Keratinocyte (primary cell): ENCODE measurements at regions not wholly inside any gene's neighbourhood (a gene's known extent, or its start where the extent isn't known, plus 50 kb on each side); places are given as distances from the start of the nearest gene placed in this dataset.

Experiments
- DNase-seq: peaks from one replicate; pipeline ENCODE4 v3.0.0-alpha.2; 2011; ENCODE audit warnings: low read depth, missing footprints, low spot score
- FAIRE-seq: peaks from 2 replicates; lab custom pipeline; 2011; peaks lifted over from hg19 to GRCh38; lab: Jason Lieb, UNC
- H2AFZ ChIP-seq: 2 replicates; pipeline ENCODE4 v1.6.0; 2012; ENCODE audit warnings: low read length, control low read depth, inconsistent platforms; ENCODE audit not compliant: control insufficient read depth
- H3K27ac ChIP-seq: 2 replicates; pipeline ENCODE4 v1.5.1; 2011; ENCODE audit warnings: low read length; ENCODE audit not compliant: control insufficient read depth, insufficient read depth
- H3K27me3 ChIP-seq: 3 replicates; pipeline ENCODE4 v1.6.0; 2011; ENCODE audit warnings: low read length; ENCODE audit not compliant: control insufficient read depth, insufficient read depth; ENCODE audit errors: extremely low read depth
- H3K36me3 ChIP-seq, 2 experiments: 2 replicates in 1 of 2; 3 replicates in 1 of 2; pipeline ENCODE4 v1.5.1; 2011; ENCODE audit warnings: low read length in 2 of 2, mild to moderate bottlenecking in 1 of 2; ENCODE audit not compliant: control insufficient read depth in 2 of 2, insufficient read depth in 2 of 2; ENCODE audit errors: extremely low read depth in 1 of 2
- H3K4me1 ChIP-seq: 3 replicates; pipeline ENCODE4 v1.5.1; 2011; ENCODE audit warnings: low read length; ENCODE audit not compliant: control insufficient read depth, insufficient read depth; ENCODE audit errors: extremely low read depth
- H3K4me2 ChIP-seq: 3 replicates; pipeline ENCODE4 v1.6.0; 2011; ENCODE audit warnings: low read depth, low read length; ENCODE audit not compliant: control insufficient read depth, insufficient read depth; ENCODE audit errors: extremely low read depth
- H3K4me3 ChIP-seq, 3 experiments: fragments of 200-600 bp in 1 of 3; sonication (generic) in 1 of 3; 2 replicates in 2 of 3; 3 replicates in 1 of 3; pipeline ENCODE4 v1.5.1; 2011 to 2016; ENCODE audit warnings: low read length in 3 of 3, mild to moderate bottlenecking in 3 of 3, control low read depth in 2 of 3, inconsistent platforms in 1 of 3, low read depth in 1 of 3, mixed read lengths in 1 of 3, mixed run types in 1 of 3, moderate library complexity in 1 of 3; ENCODE audit not compliant: control insufficient read depth in 2 of 3, insufficient read depth in 2 of 3; ENCODE audit errors: extremely low read depth in 1 of 3
- H3K79me2 ChIP-seq: 2 replicates; pipeline ENCODE4 v1.6.0; 2012; ENCODE audit warnings: low read length; ENCODE audit not compliant: control insufficient read depth, insufficient read depth
- H3K9ac ChIP-seq: 3 replicates; pipeline ENCODE4 v1.6.0; 2011; ENCODE audit warnings: low read length; ENCODE audit not compliant: control insufficient read depth, insufficient read depth; ENCODE audit errors: extremely low read depth
- H3K9me1 ChIP-seq: 3 replicates; pipeline ENCODE4 v1.6.0; 2011; ENCODE audit warnings: low read length; ENCODE audit not compliant: control insufficient read depth, insufficient read depth; ENCODE audit errors: extremely low read depth
- H3K9me3 ChIP-seq: 2 replicates; pipeline ENCODE4 v1.5.1; 2012; ENCODE audit warnings: low read depth, low read length; ENCODE audit not compliant: control insufficient read depth
- H4K20me1 ChIP-seq: 3 replicates; pipeline ENCODE4 v1.6.0; 2011; ENCODE audit warnings: low read length; ENCODE audit not compliant: control insufficient read depth, insufficient read depth; ENCODE audit errors: extremely low read depth
- EZH2 ChIP-seq: IDR thresholded peaks from one replicate; pipeline ENCODE4 v1.6.1; 2012; ENCODE audit warnings: inconsistent platforms, mild to moderate bottlenecking, low read length, moderate library complexity
- dilution Hi-C: fragments of 300-500 bp; cut with MboI; formaldehyde crosslinking; loops from one replicate; pipeline ENCODE4 v1.7.0; 2020; ENCODE audit warnings: low sequenced_read_pairs; ENCODE audit not compliant: extremely low pct_ligation_motif_present
- TF ChIP-seq, protein P1 (sequence below), 3 experiments: IDR thresholded peaks in 1 of 3; conservative IDR thresholded peaks in 1 of 3; optimal IDR thresholded peaks in 1 of 3; 2 replicates in 2 of 3; 3 replicates in 1 of 3; pipeline versions ENCODE3 to v1.5.1; 2011; ENCODE audit warnings: low read length in 3 of 3, mild to moderate bottlenecking in 3 of 3, moderate library complexity in 2 of 3, control low read depth in 1 of 3, inconsistent platforms in 1 of 3; ENCODE audit not compliant: insufficient read depth in 2 of 3; ENCODE audit errors: extremely low read depth in 1 of 3

DNA sequence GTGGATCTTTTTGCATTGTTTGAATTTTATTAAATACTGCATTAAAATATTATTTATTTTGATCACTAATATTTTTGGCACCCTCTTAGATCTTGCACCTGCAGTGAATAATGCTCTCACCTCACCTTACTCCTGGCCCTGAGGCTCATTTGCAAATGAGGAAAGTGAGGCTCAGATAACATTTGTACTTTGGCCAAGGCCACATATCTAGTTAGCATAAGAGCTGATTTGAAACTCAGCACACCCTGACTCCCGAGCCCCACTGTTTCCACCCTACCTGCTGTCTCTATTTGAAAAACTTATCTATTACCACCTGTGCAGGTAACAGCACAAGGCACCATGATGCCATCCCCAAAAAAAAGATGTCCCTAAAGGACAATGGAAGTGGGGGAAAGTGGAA is 358.7 kb upstream of the MAF start:
- no peak overlapping the region for H3K4me3 ChIP-seq
- H3K4me1 ChIP-seq = no peaks in the 10 kb centered on the region
- H4K20me1 ChIP-seq = no peaks in the 10 kb centered on the region
- H3K4me2 ChIP-seq = no peak overlapping the region
- no peaks in the 10 kb centered on the region for H3K9me1 ChIP-seq
- no peak overlapping the region for H3K9ac ChIP-seq
- no peak overlapping the region for H3K27ac ChIP-seq
- no peaks in the 10 kb centered on the region for H3K27me3 ChIP-seq
- DNase-seq = no peak
- no peaks in the 10 kb centered on the region for H3K36me3 ChIP-seq
- dilution Hi-C loops = no loop called here
- no peak overlapping the region for H2AFZ ChIP-seq
- no peak for TF ChIP-seq EZH2
- TF ChIP-seq, protein P1, sequence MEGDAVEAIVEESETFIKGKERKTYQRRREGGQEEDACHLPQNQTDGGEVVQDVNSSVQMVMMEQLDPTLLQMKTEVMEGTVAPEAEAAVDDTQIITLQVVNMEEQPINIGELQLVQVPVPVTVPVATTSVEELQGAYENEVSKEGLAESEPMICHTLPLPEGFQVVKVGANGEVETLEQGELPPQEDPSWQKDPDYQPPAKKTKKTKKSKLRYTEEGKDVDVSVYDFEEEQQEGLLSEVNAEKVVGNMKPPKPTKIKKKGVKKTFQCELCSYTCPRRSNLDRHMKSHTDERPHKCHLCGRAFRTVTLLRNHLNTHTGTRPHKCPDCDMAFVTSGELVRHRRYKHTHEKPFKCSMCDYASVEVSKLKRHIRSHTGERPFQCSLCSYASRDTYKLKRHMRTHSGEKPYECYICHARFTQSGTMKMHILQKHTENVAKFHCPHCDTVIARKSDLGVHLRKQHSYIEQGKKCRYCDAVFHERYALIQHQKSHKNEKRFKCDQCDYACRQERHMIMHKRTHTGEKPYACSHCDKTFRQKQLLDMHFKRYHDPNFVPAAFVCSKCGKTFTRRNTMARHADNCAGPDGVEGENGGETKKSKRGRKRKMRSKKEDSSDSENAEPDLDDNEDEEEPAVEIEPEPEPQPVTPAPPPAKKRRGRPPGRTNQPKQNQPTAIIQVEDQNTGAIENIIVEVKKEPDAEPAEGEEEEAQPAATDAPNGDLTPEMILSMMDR (optimal IDR thresholded peaks at IDR 0.05 in 1 of 3, IDR thresholded peaks at IDR 0.05 in 1 of 3, conservative IDR thresholded peaks at IDR 0.05 in 1 of 3; ENCODE audit: extremely low read depth in 1 of 3, insufficient read depth in 2 of 3, low read length in 3 of 3) = no peak
- FAIRE-seq = no peak
- no peaks in the 10 kb centered on the region for H3K79me2 ChIP-seq
- H3K9me3 ChIP-seq = no peaks in the 10 kb centered on the region

DNA sequence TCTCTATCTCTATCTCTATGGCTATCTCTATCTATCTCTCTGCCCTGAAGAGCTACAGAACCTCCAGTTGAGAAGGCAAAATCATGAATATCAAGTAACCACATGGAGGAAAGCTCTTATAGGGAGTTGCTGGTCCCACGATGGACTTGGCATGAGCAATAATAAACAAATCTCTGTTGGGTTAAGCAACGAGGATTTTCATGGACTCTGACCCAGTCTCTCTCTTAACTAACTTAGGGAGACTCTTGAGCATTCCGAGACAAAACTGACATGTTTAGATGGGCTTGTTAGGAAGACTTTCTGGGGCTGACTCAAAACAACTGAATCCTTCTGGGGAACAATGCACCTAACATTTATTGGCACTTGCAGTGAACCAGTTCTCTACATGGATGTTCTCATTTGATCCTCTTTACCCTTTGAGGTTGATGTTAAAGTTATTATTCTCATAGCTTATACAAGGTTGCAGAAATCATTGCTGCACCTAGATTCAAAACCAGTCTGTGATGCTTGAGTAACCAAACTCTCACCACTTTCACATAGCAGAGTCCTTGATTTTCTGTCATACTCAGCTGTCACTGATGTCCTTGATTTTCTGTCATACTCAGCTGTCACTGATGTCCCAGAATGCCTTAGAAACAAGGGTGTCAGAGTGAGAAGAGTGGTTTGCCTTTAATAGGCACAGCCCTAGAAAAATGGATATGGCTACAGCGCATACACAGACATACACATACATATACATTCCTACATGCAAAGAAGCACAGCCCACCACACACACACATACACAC is 354.6 kb upstream of the MAF start:
- Histone ChIP-seq H3K9me3 (no peaks in the 10 kb centered on the region), H2AFZ (no peak overlapping the region), H4K20me1 (no peaks in the 10 kb centered on the region), H3K4me2 (no peak overlapping the region), H3K27me3 (no peaks in the 10 kb centered on the region), H3K79me2 (no peaks in the 10 kb centered on the region), H3K4me1 (no peaks in the 10 kb centered on the region), H3K9ac (no peak overlapping the region), H3K4me3 (no peak overlapping the region), H3K27ac (no peak overlapping the region), H3K36me3 (no peaks in the 10 kb centered on the region), H3K9me1 (no peaks in the 10 kb centered on the region)
- dilution Hi-C loops = no loop called here
- TF ChIP-seq, protein P1 (optimal IDR thresholded peaks at IDR 0.05 in 1 of 3, IDR thresholded peaks at IDR 0.05 in 1 of 3, conservative IDR thresholded peaks at IDR 0.05 in 1 of 3; ENCODE audit: extremely low read depth in 1 of 3, insufficient read depth in 2 of 3, low read length in 3 of 3) = no peak
- no peak for FAIRE-seq
- DNase-seq = no peak
